ENCODE measurements at regions not wholly inside any gene's neighbourhood (a gene's known extent, or its start where the extent isn't known, plus 50 kb on each side); places are given as distances from the start of the nearest gene placed in this dataset.
"Not testable (repeated sequence)": the region's sequence is repeated elsewhere in the genome, so short reads cannot be mapped to it uniquely, and the experiment has no call there.

- no peak for TF ChIP-seq CTCF (conservative IDR thresholded peaks at IDR 0.05; ENCODE audit: low read depth, low read length)
- H3K79me2 ChIP-seq (ENCODE audit: insufficient read depth, low read depth): no peaks in the 10 kb centered on the region
- no peaks in the 10 kb centered on the region for H3K36me3 ChIP-seq (ENCODE audit: insufficient read depth)
Observed at GRCh38 chr4:77248805-77249204, 91.8 kb downstream of the CCNG2 start.

GRCh38 chr4:77251751-77252150 is 94.7 kb downstream of the CCNG2 start:
- Histone ChIP-seq H2AFZ (ENCODE audit: low read depth) (no peak overlapping the region), H3K27me3 (ENCODE audit: insufficient read depth, low read depth) (no peaks in the 10 kb centered on the region), H3K36me3 (ENCODE audit: insufficient read depth) (no peaks in the 10 kb centered on the region), H3K79me2 (ENCODE audit: insufficient read depth, low read depth) (no peaks in the 10 kb centered on the region), H4K20me1 (ENCODE audit: insufficient read depth) (no peaks in the 10 kb centered on the region), H3K27ac (no peak overlapping the region), H3K4me2 (no peak overlapping the region), H3K4me3 (IDR thresholded peaks at IDR 0.05; ENCODE audit: insufficient read depth, low read depth, low read length) (no peak overlapping the region), H3K4me1 (ENCODE audit: low read depth, poor library complexity, severe bottlenecking) (no peaks in the 10 kb centered on the region), H3K9ac (no peak overlapping the region)
- no peak for TF ChIP-seq CTCF (conservative IDR thresholded peaks at IDR 0.05; ENCODE audit: low read depth, low read length)

More at GRCh38 chr4:77248805-77249204, 91.8 kb downstream of the CCNG2 start:
- H3K4me2 ChIP-seq: no peak overlapping the region
- H3K27ac ChIP-seq: no peak overlapping the region
- H3K27me3 ChIP-seq (ENCODE audit: insufficient read depth, low read depth): no peaks in the 10 kb centered on the region
- no peak overlapping the region for H3K9ac ChIP-seq
- no peak overlapping the region for H3K4me3 ChIP-seq (IDR thresholded peaks at IDR 0.05; ENCODE audit: insufficient read depth, low read depth, low read length)
- no peaks in the 10 kb centered on the region for H3K4me1 ChIP-seq (ENCODE audit: low read depth, poor library complexity, severe bottlenecking)
- no peak overlapping the region for H2AFZ ChIP-seq (ENCODE audit: low read depth)
- no peaks in the 10 kb centered on the region for H4K20me1 ChIP-seq (ENCODE audit: insufficient read depth)

DNA sequence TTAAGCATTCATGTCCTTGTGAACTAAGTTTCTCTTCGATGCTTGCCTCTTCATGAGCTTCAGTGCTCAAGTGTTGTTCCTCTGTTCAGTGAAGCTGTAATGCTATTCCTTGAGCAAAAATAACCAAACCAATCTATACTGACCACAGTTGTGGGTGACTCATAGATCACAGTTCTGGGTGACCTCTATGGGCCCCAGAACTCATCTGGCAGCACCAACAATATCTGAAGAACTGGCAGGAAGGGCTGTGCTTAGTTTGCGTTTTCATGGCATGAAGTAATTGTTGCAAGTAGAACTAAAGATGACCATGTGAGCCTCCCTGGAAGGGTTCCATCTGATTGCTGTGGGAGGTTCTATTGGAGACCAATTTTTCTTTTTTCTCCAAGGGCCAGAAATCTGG is 106.2 kb downstream of the CCNG2 start:
- Histone ChIP-seq H3K4me1 (ENCODE audit: low read depth, poor library complexity, severe bottlenecking) (no peaks in the 10 kb centered on the region), H3K9ac (no peak overlapping the region), H3K27ac (no peak overlapping the region), H3K27me3 (ENCODE audit: insufficient read depth, low read depth) (no peaks in the 10 kb centered on the region), H4K20me1 (ENCODE audit: insufficient read depth) (no peaks in the 10 kb centered on the region), H3K79me2 (ENCODE audit: insufficient read depth, low read depth) (no peaks in the 10 kb centered on the region), H2AFZ (ENCODE audit: low read depth) (no peak overlapping the region), H3K4me2 (no peak overlapping the region), H3K36me3 (ENCODE audit: insufficient read depth) (no peaks in the 10 kb centered on the region), H3K4me3 (IDR thresholded peaks at IDR 0.05; ENCODE audit: insufficient read depth, low read depth, low read length) (no peak overlapping the region)
- no peak for TF ChIP-seq CTCF (conservative IDR thresholded peaks at IDR 0.05; ENCODE audit: low read depth, low read length)

GRCh38 chr4:77263976-77264375 is 107.0 kb downstream of the CCNG2 start:
- not testable (repeated sequence) for H3K27ac ChIP-seq; H3K4me2 ChIP-seq; H3K4me1 ChIP-seq (ENCODE audit: low read depth, poor library complexity, severe bottlenecking); H3K79me2 ChIP-seq (ENCODE audit: insufficient read depth, low read depth); H3K36me3 ChIP-seq (ENCODE audit: insufficient read depth); H3K4me3 ChIP-seq (IDR thresholded peaks at IDR 0.05; ENCODE audit: insufficient read depth, low read depth, low read length); H2AFZ ChIP-seq (ENCODE audit: low read depth); H4K20me1 ChIP-seq (ENCODE audit: insufficient read depth); H3K27me3 ChIP-seq (ENCODE audit: insufficient read depth, low read depth); H3K9ac ChIP-seq

DNA sequence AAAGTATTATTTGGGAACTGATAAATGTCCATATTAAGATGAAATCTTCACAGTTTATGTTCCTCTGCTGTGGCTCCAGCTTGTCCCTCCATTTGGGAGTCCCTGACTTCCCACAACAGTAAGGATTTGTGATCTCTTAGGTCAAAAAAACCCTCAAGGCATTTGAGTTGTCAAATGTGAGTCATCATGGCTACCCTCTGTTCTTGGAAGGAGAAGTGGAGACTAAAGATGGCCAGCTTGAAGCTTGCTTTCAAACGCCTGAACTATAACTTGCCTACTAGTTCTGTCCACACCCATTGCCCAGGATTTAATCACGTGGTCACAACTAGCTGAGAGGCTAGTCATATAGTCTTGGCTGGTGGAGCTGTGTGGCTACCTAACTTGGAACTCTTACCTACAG is 107.8 kb downstream of the CCNG2 start:
- Histone ChIP-seq H2AFZ (ENCODE audit: low read depth) (no peak overlapping the region), H3K27ac (no peak overlapping the region), H3K4me2 (no peak overlapping the region), H3K9ac (no peak overlapping the region), H3K4me1 (ENCODE audit: low read depth, poor library complexity, severe bottlenecking) (no peaks in the 10 kb centered on the region), H3K4me3 (IDR thresholded peaks at IDR 0.05; ENCODE audit: insufficient read depth, low read depth, low read length) (no peak overlapping the region), H3K79me2 (ENCODE audit: insufficient read depth, low read depth) (no peaks in the 10 kb centered on the region), H4K20me1 (ENCODE audit: insufficient read depth) (no peaks in the 10 kb centered on the region), H3K27me3 (ENCODE audit: insufficient read depth, low read depth) (no peaks in the 10 kb centered on the region), H3K36me3 (ENCODE audit: insufficient read depth) (no peaks in the 10 kb centered on the region)
- no peak for TF ChIP-seq CTCF (conservative IDR thresholded peaks at IDR 0.05; ENCODE audit: low read depth, low read length)
